AG04450 (cell line): ENCODE measurements at regions not wholly inside any gene's neighbourhood (a gene's known extent, or its start where the extent isn't known, plus 50 kb on each side); places are given as distances from the start of the nearest gene placed in this dataset.

Experiments used
- CTCF ChIA-PET: fragments of 300-600, 350-600 bp; formaldehyde crosslinking; extraction: SDS; loops from one replicate; lab custom pipeline; 2022; ENCODE audit warnings: antibody characterized with exemption, inconsistent platforms; lab: Charles Lee
- POLR2A ChIA-PET: fragments of 350-600 bp; formaldehyde crosslinking; extraction: SDS; loops from one replicate; lab custom pipeline; 2021; ENCODE audit warnings: antibody characterized with exemption, inconsistent platforms; lab: Yijun Ruan, JAX
- DNase-seq: peaks from one replicate; pipeline ENCODE4 v3.0.0-alpha.2; 2011; ENCODE audit warnings: low read depth, low spot score
- H3K27ac ChIP-seq: one replicate; pipeline ENCODE4 v1.5.1; 2012; ENCODE audit warnings: low read depth, low read length, control low read depth
- H3K27me3 ChIP-seq: one replicate; pipeline ENCODE4 v1.6.0; 2012; ENCODE audit warnings: low read length; ENCODE audit not compliant: control insufficient read depth, insufficient read depth
- H3K4me3 ChIP-seq: 2 replicates; pipeline ENCODE4 v1.5.1; 2011; ENCODE audit warnings: mild to moderate bottlenecking, low read depth, low read length, control low read depth
- H3K9me3 ChIP-seq: 2 replicates; pipeline ENCODE4 v1.5.1; 2012; ENCODE audit warnings: low read length; ENCODE audit not compliant: control insufficient read depth, insufficient read depth
- CTCF ChIP-seq: IDR thresholded peaks from 2 replicates; pipeline ENCODE4 v1.5.1; 2011; ENCODE audit warnings: low read depth, low read length, control low read depth, inconsistent platforms

- H3K27ac ChIP-seq = no peak overlapping the region
- TF ChIP-seq CTCF = no peak
- CTCF ChIA-PET = interaction anchor here (1.1 kb wide), 1 partner anchor 8 kb away, joined by 3 read pairs; no protein-coding TSS in a partner anchor
- H3K9me3 ChIP-seq = no peaks in the 10 kb centered on the region
- no peaks in the 10 kb centered on the region for H3K27me3 ChIP-seq
- POLR2A ChIA-PET = no interaction called here
- no peak for DNase-seq
- H3K4me3 ChIP-seq = no peak overlapping the region
Observed at GRCh38 chr7:17166824-17167379, 131.6 kb upstream of the AHR start.

- TF ChIP-seq CTCF = no peak
- Histone ChIP-seq H3K27ac (no peak overlapping the region), H3K4me3 (no peak overlapping the region), H3K27me3 (no peaks in the 10 kb centered on the region), H3K9me3 (peaks cover 2% of the 10 kb centered on the region; the same call in 1 of the 2 replicates)
- POLR2A ChIA-PET = no interaction called here
- no peak for DNase-seq
- CTCF ChIA-PET = no interaction called here
Observed at GRCh38 chr7:17168416-17168815, 130.0 kb upstream of the AHR start.

GRCh38 chr7:17171427-17171826 lies 127.0 kb upstream of the AHR start:
- no peak overlapping the region for H3K27ac ChIP-seq
- POLR2A ChIA-PET = no interaction called here
- DNase-seq = no peak
- TF ChIP-seq CTCF = no peak
- H3K9me3 ChIP-seq = peaks cover 2% of the 10 kb centered on the region; the same call in 1 of the 2 replicates
- H3K27me3 ChIP-seq = no peaks in the 10 kb centered on the region
- CTCF ChIA-PET = no interaction called here
- H3K4me3 ChIP-seq = no peak overlapping the region

- ChIA-PET CTCF (no interaction called here), POLR2A (no interaction called here)
- no peak overlapping the region for H3K27ac ChIP-seq
- no peak for TF ChIP-seq CTCF
- H3K4me3 ChIP-seq = no peak overlapping the region
- no peak for DNase-seq
- H3K9me3 ChIP-seq = peaks cover 2% of the 10 kb centered on the region; the same call in 1 of the 2 replicates
- H3K27me3 ChIP-seq = no peaks in the 10 kb centered on the region
Observed at GRCh38 chr7:17176371-17177032, 122.0 kb upstream of the AHR start.

GRCh38 chr7:17178545-17178944 lies 119.9 kb upstream of the AHR start:
- H3K4me3 ChIP-seq = no peak overlapping the region
- H3K9me3 ChIP-seq = no peaks in the 10 kb centered on the region
- ChIA-PET POLR2A (no interaction called here), CTCF (no interaction called here)
- no peak for TF ChIP-seq CTCF
- no peaks in the 10 kb centered on the region for H3K27me3 ChIP-seq
- no peak overlapping the region for H3K27ac ChIP-seq
- DNase-seq = no peak
